Osteoblast (primary cell): ENCODE measurements at regions not wholly inside any gene's neighbourhood (a gene's known extent, or its start where the extent isn't known, plus 50 kb on each side); places are given as distances from the start of the nearest gene placed in this dataset.

Source experiments
- DNase-seq: peaks from one replicate; pipeline ENCODE4 v3.0.0; 2011; ENCODE audit warnings: low spot score, mixed read lengths; ENCODE audit not compliant: insufficient read length; ENCODE audit errors: missing footprints
- H2AFZ ChIP-seq: 2 replicates; pipeline ENCODE4 v1.6.0; 2011; ENCODE audit warnings: mild to moderate bottlenecking, low read length
- H3K27ac ChIP-seq: 2 replicates; pipeline ENCODE4 v1.5.1; 2011; ENCODE audit warnings: mild to moderate bottlenecking, low read depth, low read length, moderate library complexity
- H3K27me3 ChIP-seq: 2 replicates; pipeline ENCODE4 v1.6.0; 2012; ENCODE audit warnings: mild to moderate bottlenecking, control low read depth, inconsistent platforms, low read length, moderate library complexity; ENCODE audit not compliant: insufficient read depth
- H3K36me3 ChIP-seq: 2 replicates; pipeline ENCODE4 v1.5.1; 2011; ENCODE audit warnings: mild to moderate bottlenecking, low read length, control low read depth, moderate library complexity; ENCODE audit not compliant: insufficient read depth
- H3K4me1 ChIP-seq: 2 replicates; pipeline ENCODE4 v1.5.1; 2011; ENCODE audit warnings: mild to moderate bottlenecking, low read length, control low read depth, moderate library complexity; ENCODE audit not compliant: insufficient read depth
- H3K4me2 ChIP-seq: 2 replicates; pipeline ENCODE4 v1.6.0; 2011; ENCODE audit warnings: mild to moderate bottlenecking, low read length; ENCODE audit not compliant: insufficient read depth
- H3K4me3 ChIP-seq: fragments of 200-600 bp; sonication (generic); 3 replicates; pipeline ENCODE4 v1.5.1; 2012; ENCODE audit warnings: mild to moderate bottlenecking, low read length, inconsistent platforms; ENCODE audit not compliant: insufficient read depth
- H3K79me2 ChIP-seq: 2 replicates; pipeline ENCODE4 v1.6.0; 2012; ENCODE audit warnings: mild to moderate bottlenecking, low read length, control low read depth, inconsistent platforms; ENCODE audit not compliant: insufficient read depth
- H3K9me3 ChIP-seq: 2 replicates; pipeline ENCODE4 v1.5.1; 2011; ENCODE audit warnings: low read depth, low read length, control low read depth
- H4K20me1 ChIP-seq: 2 replicates; pipeline ENCODE4 v1.6.0; 2012; ENCODE audit warnings: mild to moderate bottlenecking, low read length, control low read depth; ENCODE audit not compliant: insufficient read depth
- CTCF ChIP-seq: IDR thresholded peaks from 2 replicates; pipeline ENCODE4 v1.5.1; 2011; ENCODE audit warnings: mild to moderate bottlenecking, low read depth, low read length, moderate library complexity; ENCODE audit errors: extremely low read depth

- no peak overlapping the region for H3K27ac ChIP-seq
Measured at GRCh38 chr13:73720216-73720840, 413.9 kb downstream of the KLF12 start.

GRCh38 chr13:73718246-73718645 lies 416.0 kb downstream of the KLF12 start:
- Histone ChIP-seq H3K36me3 (peaks cover 17% of the 10 kb centered on the region), H3K9me3 (no peaks in the 10 kb centered on the region), H4K20me1 (peaks cover 20% of the 10 kb centered on the region), H2AFZ (no peak overlapping the region), H3K27ac (no peak overlapping the region), H3K4me3 (no peak overlapping the region), H3K4me2 (no peak overlapping the region), H3K79me2 (peaks cover 20% of the 10 kb centered on the region), H3K27me3 (no peaks in the 10 kb centered on the region), H3K4me1 (peaks cover 27% of the 10 kb centered on the region)
- no peak for TF ChIP-seq CTCF
- no peak for DNase-seq

More at GRCh38 chr13:73720216-73720840, 413.9 kb downstream of the KLF12 start:
- no peak overlapping the region for H2AFZ ChIP-seq
- H4K20me1 ChIP-seq: peaks cover 20% of the 10 kb centered on the region
- no peak overlapping the region for H3K4me2 ChIP-seq
- H3K4me1 ChIP-seq: peaks cover 27% of the 10 kb centered on the region
- H3K79me2 ChIP-seq: peaks cover 22% of the 10 kb centered on the region
- no peaks in the 10 kb centered on the region for H3K27me3 ChIP-seq
- H3K36me3 ChIP-seq: peaks cover 4% of the 10 kb centered on the region
- no peak for DNase-seq
- no peaks in the 10 kb centered on the region for H3K9me3 ChIP-seq
- no peak overlapping the region for H3K4me3 ChIP-seq
- no peak for TF ChIP-seq CTCF

- H3K9me3 ChIP-seq: no peaks in the 10 kb centered on the region
- peaks cover 27% of the 10 kb centered on the region for H3K4me1 ChIP-seq
- no peak overlapping the region for H3K4me3 ChIP-seq
- peaks cover 20% of the 10 kb centered on the region for H3K79me2 ChIP-seq
- no peak overlapping the region for H3K27ac ChIP-seq
- no peak overlapping the region for H2AFZ ChIP-seq
- no peak for DNase-seq
- no peaks in the 10 kb centered on the region for H3K27me3 ChIP-seq
- TF ChIP-seq CTCF: no peak
- H4K20me1 ChIP-seq: peaks cover 20% of the 10 kb centered on the region
- H3K36me3 ChIP-seq: peaks cover 24% of the 10 kb centered on the region
- no peak overlapping the region for H3K4me2 ChIP-seq
Measured at GRCh38 chr13:73717632-73718031, 416.6 kb downstream of the KLF12 start.

GRCh38 chr13:73715911-73716510 lies 418.2 kb downstream of the KLF12 start:
- Histone ChIP-seq H3K27me3 (no peaks in the 10 kb centered on the region), H3K79me2 (peaks cover 13% of the 10 kb centered on the region), H3K36me3 (peaks cover 31% of the 10 kb centered on the region), H4K20me1 (peaks cover 8% of the 10 kb centered on the region), H3K4me1 (peaks cover 23% of the 10 kb centered on the region), H3K4me2 (no peak overlapping the region), H3K9me3 (no peaks in the 10 kb centered on the region), H2AFZ (no peak overlapping the region), H3K27ac (no peak overlapping the region), H3K4me3 (no peak overlapping the region)
- no peak for TF ChIP-seq CTCF
- DNase-seq: no peak
